ENCODE measurements at regions not wholly inside any gene's neighbourhood (a gene's known extent, or its start where the extent isn't known, plus 50 kb on each side); places are given as distances from the start of the nearest gene placed in this dataset.

GRCh38 chr3:118564800-118565199 is 469.8 kb downstream of the IGSF11 start (continued):
- TF ChIP-seq ZNF462 (CRISPR knock-in tag; IDR thresholded peaks at IDR 0.05) (no peak), EZH2 (IDR thresholded peaks at IDR 0.05; ENCODE audit: low read depth, unreplicated experiment) (no peak), ETS1 (IDR thresholded peaks at IDR 0.05) (no peak), ZNF114 (CRISPR knock-in tag; IDR thresholded peaks at IDR 0.05) (no peak), POLR2AphosphoS5 (IDR thresholded peaks at IDR 0.05; ENCODE audit: low read depth) (no peak)

GRCh38 chr3:118573912-118574311 is 460.7 kb downstream of the IGSF11 start:
- H3K9me2 ChIP-seq (ENCODE audit: insufficient read depth): no peaks in the 10 kb centered on the region
- no peaks in the 10 kb centered on the region for H4K20me1 ChIP-seq (replicated peaks; ENCODE audit: insufficient read depth)
- no peaks in the 10 kb centered on the region for H3K27me3 ChIP-seq (ENCODE audit: insufficient read depth)
- H3K4me2 ChIP-seq: no peak overlapping the region
- Mint-ChIP-seq H3K4me1 (peaks cover 9% of the 10 kb centered on the region; the same call in 2 of the 3 replicates), H3K36me3 (ENCODE audit: low read depth) (peaks cover 10% of the 10 kb centered on the region; the same call in 2 of the 3 replicates), H3K27me3 (ENCODE audit: insufficient read depth, low read depth, poor library complexity) (no peaks in the 10 kb centered on the region), H3K27ac (no peak overlapping the region), H3K4me3 (no peak overlapping the region), H3K9me3 (peaks cover 4% of the 10 kb centered on the region)
- H3K27ac ChIP-seq (ENCODE audit: low read depth): no peak overlapping the region
- H3K79me2 ChIP-seq (replicated peaks; ENCODE audit: insufficient read depth): no peaks in the 10 kb centered on the region
- H3F3A ChIP-seq (replicated peaks; ENCODE audit: low read depth): no peaks in the 10 kb centered on the region
- DNase-seq (ENCODE audit: low spot score) (no peak), ATAC-seq (no peak)
- no peaks in the 10 kb centered on the region for H3K36me3 ChIP-seq (ENCODE audit: insufficient read depth)
- 0 out of 2 replicates have a peak, but pooled peaks cover 14% of the 10 kb centered on the region for H3K4me1 ChIP-seq (ENCODE audit: insufficient read depth)
- no peak overlapping the region for H2AFZ ChIP-seq
- H3K4me3 ChIP-seq: no peak overlapping the region
- TF ChIP-seq CTCF (conservative IDR thresholded peaks at IDR 0.05; ENCODE audit: low read depth in 2 of 2) (no peak), ETS1 (IDR thresholded peaks at IDR 0.05) (no peak), ZNF331 (CRISPR knock-in tag; IDR thresholded peaks at IDR 0.05; ENCODE audit: low read depth) (no peak), NANOG (IDR thresholded peaks at IDR 0.05; ENCODE audit: borderline replicate concordance) (no peak), JUNB (IDR thresholded peaks at IDR 0.05; ENCODE audit: unreplicated experiment) (no peak), EZH2phosphoT487 (IDR thresholded peaks at IDR 0.05; ENCODE audit: unreplicated experiment) (no peak), CREB1 (CRISPR knock-in tag; IDR thresholded peaks at IDR 0.05; ENCODE audit: low read depth) (no peak), EZH2 (IDR thresholded peaks at IDR 0.05; ENCODE audit: low read depth, unreplicated experiment) (no peak)

Measured in GM23338 (cell line).